ENCODE measurements at regions not wholly inside any gene's neighbourhood (a gene's known extent, or its start where the extent isn't known, plus 50 kb on each side); places are given as distances from the start of the nearest gene placed in this dataset.

DNA sequence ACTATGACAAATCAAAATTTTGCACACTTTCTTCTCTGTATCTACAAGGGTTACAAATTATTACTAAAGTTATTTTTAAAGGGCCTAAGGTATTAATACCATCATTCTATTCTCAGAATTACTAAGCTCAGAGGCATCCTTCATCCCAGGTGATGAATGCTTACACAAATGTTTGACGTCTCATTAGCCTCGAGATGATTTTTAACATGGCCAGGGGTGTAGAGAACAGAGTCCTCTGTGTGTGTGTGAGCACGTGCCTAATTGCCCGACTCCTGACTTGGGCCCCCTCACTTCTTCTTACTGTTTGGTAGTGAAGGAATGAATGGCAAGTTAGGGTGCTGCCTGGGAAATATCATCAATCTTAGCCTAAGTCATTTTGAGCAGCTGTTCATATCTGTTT, 221.1 kb downstream of the ENC1 start:
- H3K4me1 ChIP-seq: peaks cover 0 to 9% (median 0%) of the 10 kb centered on the region in 10 experiments; a peak in 3 of 20 replicates
- H3K27ac ChIP-seq: no peak overlapping the region
- H3K4me2 ChIP-seq: no peak overlapping the region
- H4K20me1 ChIP-seq: no peaks in the 10 kb centered on the region
- H3K9ac ChIP-seq: no peak overlapping the region
- peaks cover 0 to 6% (median 0%) of the 10 kb centered on the region in 11 experiments; a peak in 1 of 22 replicates for H3K9me3 ChIP-seq (replicated peaks in 1 of 11)
- H3K4me3 ChIP-seq: no peak overlapping the region
- no peaks in the 10 kb centered on the region for H3K27me3 ChIP-seq
- H3K36me3 ChIP-seq: no peaks in the 10 kb centered on the region
- TF ChIP-seq Cebpa-rat (IDR thresholded peaks at IDR 0.05): no peak

DNA sequence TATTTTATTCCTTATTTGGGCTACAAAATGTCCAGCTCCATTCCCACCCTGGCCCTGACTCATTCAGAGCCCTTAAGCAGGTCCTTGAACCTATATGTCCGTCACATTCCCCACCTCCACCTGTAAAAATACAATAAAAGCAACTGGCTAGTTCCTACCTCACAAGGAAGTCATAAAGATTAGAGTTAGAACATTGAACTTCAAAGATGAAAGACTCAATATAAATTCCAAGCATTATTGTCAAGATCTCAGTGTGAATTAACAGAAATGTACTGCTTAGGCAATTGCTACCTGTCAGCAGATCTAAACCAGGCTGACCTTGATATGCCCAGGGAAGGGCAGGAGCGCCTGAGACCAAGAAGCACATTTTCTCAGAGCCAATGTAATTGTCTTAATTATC, 221.8 kb downstream of the ENC1 start:
- H3K4me3 ChIP-seq: no peak overlapping the region
- TF ChIP-seq Cebpa-rat (IDR thresholded peaks at IDR 0.05): no peak
- H3K27me3 ChIP-seq: no peaks in the 10 kb centered on the region
- no peaks in the 10 kb centered on the region for H4K20me1 ChIP-seq
- peaks cover 0 to 9% (median 0%) of the 10 kb centered on the region in 10 experiments; a peak in 3 of 20 replicates for H3K4me1 ChIP-seq
- no peak overlapping the region for H3K4me2 ChIP-seq
- H3K27ac ChIP-seq: no peak overlapping the region
- H3K9me3 ChIP-seq (replicated peaks in 1 of 11): peaks cover 0 to 6% (median 0%) of the 10 kb centered on the region in 11 experiments; a peak in 1 of 22 replicates
- H3K9ac ChIP-seq: no peak overlapping the region
- no peaks in the 10 kb centered on the region for H3K36me3 ChIP-seq

GRCh38 chr5:74418261-74418660, 222.3 kb downstream of the ENC1 start:
- H3K4me1 ChIP-seq: peaks cover 0 to 9% (median 0%) of the 10 kb centered on the region in 10 experiments; a peak in 3 of 20 replicates
- peaks cover 0 to 6% (median 0%) of the 10 kb centered on the region in 11 experiments; a peak in 1 of 22 replicates for H3K9me3 ChIP-seq (replicated peaks in 1 of 11)

DNA sequence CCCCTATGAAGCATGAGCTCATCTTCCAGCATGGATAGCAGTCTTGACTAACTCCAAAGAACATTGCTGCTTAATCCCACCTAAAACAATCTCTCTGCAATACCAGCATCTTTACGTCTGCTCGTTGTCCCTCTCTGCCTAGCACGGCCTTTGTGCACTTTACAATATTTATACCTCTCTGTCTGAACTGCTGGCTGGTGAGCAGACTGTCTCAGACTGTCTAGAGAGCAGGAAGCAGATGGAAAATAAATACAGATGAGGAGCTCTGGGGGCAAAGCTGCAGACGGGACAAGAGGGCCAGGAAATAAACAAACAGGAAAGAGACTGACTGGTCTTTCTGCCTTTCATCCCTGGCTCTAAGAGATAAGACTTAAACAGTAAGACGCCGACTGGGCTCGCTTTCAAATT, 224.8 kb downstream of the ENC1 start:
- TF ChIP-seq Cebpa-rat (IDR thresholded peaks at IDR 0.05): no peak
- H3K9ac ChIP-seq: no peak overlapping the region
- peak overlapping the region in 1 of 11 experiments; percentile 10; a peak in 1 of 22 replicates for H3K4me2 ChIP-seq

More at GRCh38 chr5:74418261-74418660, 222.3 kb downstream of the ENC1 start:
- H3K27me3 ChIP-seq: no peaks in the 10 kb centered on the region
- H3K9ac ChIP-seq: no peak overlapping the region
- no peaks in the 10 kb centered on the region for H4K20me1 ChIP-seq
- no peak overlapping the region for H3K4me3 ChIP-seq
- H3K36me3 ChIP-seq: no peaks in the 10 kb centered on the region
- H3K4me2 ChIP-seq: no peak overlapping the region
- TF ChIP-seq Cebpa-rat (IDR thresholded peaks at IDR 0.05): no peak
- no peak overlapping the region for H3K27ac ChIP-seq

GRCh38 chr5:74414228-74414627, 226.3 kb downstream of the ENC1 start:
- no peak overlapping the region for H3K4me3 ChIP-seq
- TF ChIP-seq Cebpa-rat (IDR thresholded peaks at IDR 0.05): no peak
- H3K27me3 ChIP-seq: no peaks in the 10 kb centered on the region

More for the DNA sequence above, 224.8 kb downstream of the ENC1 start:
- Histone ChIP-seq H3K4me1 (peaks cover 0 to 4% (median 0%) of the 10 kb centered on the region in 10 experiments; a peak in 1 of 20 replicates), H3K27me3 (no peaks in the 10 kb centered on the region), H3K36me3 (no peaks in the 10 kb centered on the region), H3K4me3 (no peak overlapping the region), H4K20me1 (no peaks in the 10 kb centered on the region), H3K27ac (no peak overlapping the region), H3K9me3 (replicated peaks in 1 of 11) (no peaks in the 10 kb centered on the region)

DNA sequence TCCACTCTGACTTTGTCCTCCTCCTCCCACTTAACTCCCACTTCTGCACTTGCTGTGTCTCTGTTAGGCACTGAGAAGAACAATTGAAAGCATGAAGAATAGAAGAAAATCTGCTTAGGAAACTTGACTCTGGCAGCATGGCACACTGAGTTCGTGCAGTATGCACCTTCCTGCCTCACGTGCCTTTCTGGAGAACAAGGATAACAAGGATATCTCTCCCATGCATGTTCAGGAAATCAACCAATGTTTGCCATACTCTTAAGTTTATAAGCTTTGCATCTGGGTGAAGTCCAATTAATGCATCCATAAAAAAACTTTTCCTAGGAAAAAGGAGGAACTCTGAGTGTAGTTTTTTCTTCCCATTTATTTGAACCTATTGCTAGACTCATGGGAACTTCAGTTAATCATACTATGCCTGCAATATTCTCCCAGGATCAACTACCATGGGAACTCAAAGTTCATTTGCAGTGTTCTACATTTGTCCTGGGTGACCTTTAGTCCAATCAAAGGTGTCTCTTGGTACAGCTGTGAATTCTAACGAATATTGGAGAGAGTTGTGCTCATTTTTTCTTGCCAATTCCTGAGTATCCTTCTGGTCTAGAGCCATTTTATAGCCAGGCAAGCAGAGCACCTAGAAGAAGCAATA, 227.0 kb downstream of the ENC1 start:
- H3K36me3 ChIP-seq: no peaks in the 10 kb centered on the region
- no peaks in the 10 kb centered on the region for H3K27me3 ChIP-seq
- no peak overlapping the region for H3K27ac ChIP-seq
- no peak overlapping the region for H3K4me3 ChIP-seq
- H3K9me3 ChIP-seq (replicated peaks in 1 of 11): no peaks in the 10 kb centered on the region
- peaks cover 0 to 4% (median 0%) of the 10 kb centered on the region in 10 experiments; a peak in 1 of 20 replicates for H3K4me1 ChIP-seq
- no peak overlapping the region for H3K9ac ChIP-seq
- no peak for TF ChIP-seq Cebpa-rat (IDR thresholded peaks at IDR 0.05)
- no peaks in the 10 kb centered on the region for H4K20me1 ChIP-seq
- H3K4me2 ChIP-seq: no peak overlapping the region

More at GRCh38 chr5:74414228-74414627, 226.3 kb downstream of the ENC1 start:
- Histone ChIP-seq H3K9me3 (replicated peaks in 1 of 11) (no peaks in the 10 kb centered on the region), H3K9ac (no peak overlapping the region), H3K36me3 (no peaks in the 10 kb centered on the region), H4K20me1 (no peaks in the 10 kb centered on the region), H3K4me2 (no peak overlapping the region), H3K4me1 (peaks cover 0 to 4% (median 0%) of the 10 kb centered on the region in 10 experiments; a peak in 1 of 20 replicates), H3K27ac (no peak overlapping the region)

- Histone ChIP-seq H3K36me3 (no peaks in the 10 kb centered on the region), H3K27me3 (no peaks in the 10 kb centered on the region), H3K27ac (no peak overlapping the region), H4K20me1 (no peaks in the 10 kb centered on the region), H3K9me3 (replicated peaks in 1 of 11) (no peaks in the 10 kb centered on the region), H3K9ac (no peak overlapping the region), H3K4me1 (peaks cover 0 to 4% (median 0%) of the 10 kb centered on the region in 10 experiments; a peak in 1 of 20 replicates), H3K4me3 (no peak overlapping the region), H3K4me2 (no peak overlapping the region)
- TF ChIP-seq Cebpa-rat (IDR thresholded peaks at IDR 0.05): no peak
Measured at GRCh38 chr5:74412066-74412465, 228.5 kb downstream of the ENC1 start.

DNA sequence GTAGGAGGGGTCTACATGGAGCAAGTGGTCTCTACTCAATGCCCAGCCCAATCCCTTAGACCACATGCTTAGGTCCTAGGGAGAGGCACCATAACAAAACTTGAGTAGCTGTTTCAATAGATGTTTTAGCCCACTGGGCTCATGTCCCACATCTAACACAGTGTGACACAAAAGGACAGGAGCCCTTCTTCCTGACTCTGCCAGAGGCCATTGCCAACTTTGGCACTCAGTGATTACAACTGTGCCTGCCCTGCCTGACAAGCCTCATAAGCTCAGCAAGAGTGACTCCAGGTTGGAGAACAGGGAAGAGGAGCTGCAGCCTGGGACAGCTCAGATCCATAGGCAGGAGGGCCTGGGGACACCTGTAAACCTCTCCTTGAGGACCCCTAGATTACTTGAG, 230.8 kb downstream of the ENC1 start:
- Histone ChIP-seq H3K27ac (no peak overlapping the region), H3K36me3 (no peaks in the 10 kb centered on the region), H3K9me3 (replicated peaks in 1 of 11) (no peaks in the 10 kb centered on the region), H4K20me1 (no peaks in the 10 kb centered on the region), H3K4me3 (no peak overlapping the region), H3K4me2 (no peak overlapping the region), H3K27me3 (no peaks in the 10 kb centered on the region), H3K9ac (no peak overlapping the region), H3K4me1 (no peaks in the 10 kb centered on the region)
- no peak for TF ChIP-seq Cebpa-rat (IDR thresholded peaks at IDR 0.05)

GRCh38 chr5:74409166-74409706, 231.3 kb downstream of the ENC1 start:
- no peaks in the 10 kb centered on the region for H3K27me3 ChIP-seq

More at GRCh38 chr5:74409166-74409706, 231.3 kb downstream of the ENC1 start:
- TF ChIP-seq Cebpa-rat (IDR thresholded peaks at IDR 0.05): no peak
- H3K27ac ChIP-seq: no peak overlapping the region
- H4K20me1 ChIP-seq: no peaks in the 10 kb centered on the region
- no peak overlapping the region for H3K4me2 ChIP-seq
- no peaks in the 10 kb centered on the region for H3K36me3 ChIP-seq
- H3K4me3 ChIP-seq: no peak overlapping the region
- H3K9me3 ChIP-seq (replicated peaks in 1 of 11): no peaks in the 10 kb centered on the region
- H3K9ac ChIP-seq: no peak overlapping the region
- H3K4me1 ChIP-seq: no peaks in the 10 kb centered on the region
